ENCODE measurements at regions not wholly inside any gene's neighbourhood (a gene's known extent, or its start where the extent isn't known, plus 50 kb on each side); places are given as distances from the start of the nearest gene placed in this dataset.

GRCh38 chr12:118467641-118468305 lies 91.4 kb downstream of the SUDS3 start:
- H3K27me3 ChIP-seq (ENCODE audit: insufficient read depth, low read length): no peaks in the 10 kb centered on the region
- H3K9me3 ChIP-seq (ENCODE audit: insufficient read depth, low read depth, low read length): no peaks in the 10 kb centered on the region; the same call in 1 of the 2 replicates
- no peak overlapping the region for H3K4me3 ChIP-seq (ENCODE audit: low read length)
- H3K27ac ChIP-seq (ENCODE audit: low read length): no peak overlapping the region
- no peak overlapping the region for H3K9ac ChIP-seq (ENCODE audit: low read depth, low read length)
- no peaks in the 10 kb centered on the region for H3K36me3 ChIP-seq (ENCODE audit: insufficient read depth, low read depth, low read length)
- H3K4me1 ChIP-seq (ENCODE audit: insufficient read depth, low read length): no peaks in the 10 kb centered on the region

DNA sequence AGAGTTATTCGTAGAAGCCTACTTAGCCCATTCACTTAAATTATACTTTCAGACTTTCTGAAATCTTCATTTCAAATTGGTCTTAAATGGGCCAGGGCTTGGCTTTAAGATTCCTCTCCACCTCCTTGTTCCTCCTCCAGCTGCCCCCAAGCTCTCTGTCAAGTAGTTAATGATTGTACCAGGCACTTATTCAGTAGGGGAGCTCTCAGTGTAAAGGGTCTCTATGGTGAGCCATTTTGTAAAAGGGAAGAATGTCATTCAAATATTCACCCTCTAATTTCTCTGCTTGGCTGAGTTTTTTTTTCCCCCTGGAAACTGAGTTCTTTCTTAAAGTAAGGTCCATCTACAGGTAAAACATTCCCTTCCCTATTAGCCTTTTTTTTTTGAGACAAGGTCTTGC lies 96.6 kb downstream of the SUDS3 start:
- H3K4me1 ChIP-seq (ENCODE audit: insufficient read depth, low read length): no peaks in the 10 kb centered on the region
- H3K4me3 ChIP-seq (ENCODE audit: low read length): no peak overlapping the region
- H3K27me3 ChIP-seq (ENCODE audit: insufficient read depth, low read length): no peaks in the 10 kb centered on the region
- H3K9ac ChIP-seq (ENCODE audit: low read depth, low read length): no peak overlapping the region
- H3K9me3 ChIP-seq (ENCODE audit: insufficient read depth, low read depth, low read length): no peaks in the 10 kb centered on the region; the same call in 1 of the 2 replicates
- H3K36me3 ChIP-seq (ENCODE audit: insufficient read depth, low read depth, low read length): no peaks in the 10 kb centered on the region
- H3K27ac ChIP-seq (ENCODE audit: low read length): no peak overlapping the region

DNA sequence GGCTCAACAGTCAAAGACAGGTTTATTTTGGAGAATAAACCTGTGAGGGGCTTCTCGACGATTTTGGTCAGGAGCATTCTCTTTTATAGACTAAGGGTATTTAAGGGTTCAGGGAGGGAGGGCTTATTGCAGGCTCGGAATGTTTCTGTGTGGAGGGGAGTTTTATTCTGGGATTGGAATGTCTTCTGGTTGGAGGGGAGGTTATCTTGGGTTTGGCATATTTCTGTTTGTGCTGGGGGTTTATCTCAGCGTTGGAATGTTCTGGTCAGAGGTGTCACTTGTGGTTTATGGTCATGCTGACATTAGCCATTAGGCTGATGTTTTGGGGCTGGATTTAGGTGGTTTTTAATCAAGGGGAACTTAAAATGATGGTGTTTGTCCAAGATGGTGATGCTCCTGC lies 103.9 kb downstream of the SUDS3 start:
- H3K27me3 ChIP-seq (ENCODE audit: insufficient read depth, low read length): no peaks in the 10 kb centered on the region
- H3K4me1 ChIP-seq (ENCODE audit: insufficient read depth, low read length): no peaks in the 10 kb centered on the region
- H3K9ac ChIP-seq (ENCODE audit: low read depth, low read length): no peak overlapping the region
- H3K27ac ChIP-seq (ENCODE audit: low read length): no peak overlapping the region
- H3K4me3 ChIP-seq (ENCODE audit: low read length): no peak overlapping the region
- no peaks in the 10 kb centered on the region for H3K9me3 ChIP-seq (ENCODE audit: insufficient read depth, low read depth, low read length)
- no peaks in the 10 kb centered on the region for H3K36me3 ChIP-seq (ENCODE audit: insufficient read depth, low read depth, low read length)

DNA sequence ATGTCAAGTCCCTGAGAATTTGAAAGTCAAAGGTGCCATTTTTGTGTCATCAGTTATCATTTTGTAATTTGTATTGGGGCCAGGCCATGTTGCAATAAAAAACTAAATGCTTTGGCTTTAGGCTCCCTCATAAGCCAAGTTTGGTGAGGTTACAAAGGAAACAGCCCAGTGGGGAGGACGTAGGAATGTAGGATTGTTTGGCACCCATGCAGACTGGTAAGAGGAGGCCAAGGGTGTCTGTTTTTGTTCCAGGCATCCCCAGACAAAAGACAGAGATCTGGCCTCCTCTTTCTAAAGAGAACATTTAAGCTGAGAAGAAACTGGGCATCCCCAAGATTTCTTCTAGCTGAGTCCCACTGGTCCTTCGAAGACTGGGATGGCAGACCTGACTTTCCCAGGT lies 111.7 kb downstream of the SUDS3 start:
- Histone ChIP-seq H3K4me3 (ENCODE audit: low read length) (no peak overlapping the region), H3K27me3 (ENCODE audit: insufficient read depth, low read length) (no peaks in the 10 kb centered on the region), H3K9ac (ENCODE audit: low read depth, low read length) (no peak overlapping the region), H3K27ac (ENCODE audit: low read length) (no peak overlapping the region), H3K9me3 (ENCODE audit: insufficient read depth, low read depth, low read length) (peaks cover 13% of the 10 kb centered on the region), H3K4me1 (ENCODE audit: insufficient read depth, low read length) (no peaks in the 10 kb centered on the region), H3K36me3 (ENCODE audit: insufficient read depth, low read depth, low read length) (no peaks in the 10 kb centered on the region)

DNA sequence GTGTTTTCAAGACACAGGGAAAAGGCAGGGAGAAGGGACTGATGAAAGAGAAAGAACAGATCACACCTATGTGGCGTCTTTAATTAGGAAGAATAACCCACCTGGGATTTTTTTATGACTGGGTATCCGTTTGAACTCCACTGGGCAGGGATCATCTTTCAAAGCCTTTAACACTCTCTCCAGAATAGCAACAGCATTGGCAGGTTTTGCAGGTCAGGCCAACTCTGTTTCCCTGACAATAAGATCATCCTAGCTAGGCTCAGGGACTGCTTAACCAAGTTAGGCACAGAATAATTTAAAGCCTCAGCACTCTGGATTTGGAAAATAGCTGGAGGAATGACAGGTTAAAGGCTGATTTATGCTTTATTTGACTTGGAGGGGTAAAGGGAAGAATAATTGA lies 117.6 kb downstream of the SUDS3 start:
- Histone ChIP-seq H3K4me1 (ENCODE audit: insufficient read depth, low read length) (no peaks in the 10 kb centered on the region; the same call in 1 of the 2 replicates), H3K36me3 (ENCODE audit: insufficient read depth, low read depth, low read length) (no peaks in the 10 kb centered on the region), H3K4me3 (ENCODE audit: low read length) (no peak overlapping the region), H3K27me3 (ENCODE audit: insufficient read depth, low read length) (no peaks in the 10 kb centered on the region), H3K9me3 (ENCODE audit: insufficient read depth, low read depth, low read length) (no peaks in the 10 kb centered on the region), H3K9ac (ENCODE audit: low read depth, low read length) (no peak overlapping the region), H3K27ac (ENCODE audit: low read length) (no peak overlapping the region)

DNA sequence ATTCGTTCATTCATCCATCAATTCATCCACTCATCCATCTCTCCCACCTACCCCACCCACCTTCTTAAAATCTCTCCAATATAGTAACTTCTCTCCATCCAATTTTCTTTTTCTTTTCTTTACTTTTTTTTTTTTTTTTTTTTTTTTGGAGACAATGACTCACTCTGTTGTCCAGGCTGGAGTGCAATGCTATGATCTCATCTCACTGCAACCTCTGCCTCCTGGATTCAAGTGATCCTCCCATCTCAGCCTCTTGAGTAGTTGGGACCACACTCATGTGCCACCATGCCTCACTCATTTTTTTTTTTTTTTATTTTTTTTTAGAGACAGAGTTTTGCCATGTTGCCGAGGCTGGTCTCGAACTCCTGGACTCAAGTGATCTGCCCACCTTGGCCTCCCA lies 118.4 kb downstream of the SUDS3 start:
- H3K36me3 ChIP-seq (ENCODE audit: insufficient read depth, low read depth, low read length): no peaks in the 10 kb centered on the region
- H3K4me1 ChIP-seq (ENCODE audit: insufficient read depth, low read length): no peaks in the 10 kb centered on the region; the same call in 1 of the 2 replicates

DNA sequence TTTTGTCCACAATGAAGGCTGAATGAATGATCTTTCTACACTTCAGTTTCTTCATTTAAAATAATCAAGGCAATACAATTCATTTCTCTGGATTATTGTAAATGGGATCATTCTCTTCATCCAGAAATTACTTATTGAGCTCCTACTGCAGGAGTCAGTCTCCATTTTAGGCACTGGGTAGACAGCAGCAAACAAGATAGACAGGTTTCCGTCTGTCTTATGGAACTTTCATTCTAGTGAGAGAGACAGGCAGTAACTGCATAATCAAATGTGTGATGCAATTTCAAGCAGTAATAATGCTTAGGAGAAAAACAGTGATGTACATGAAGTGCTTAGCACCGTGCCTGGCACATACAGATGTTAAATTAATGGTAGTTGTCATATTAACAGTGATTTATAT lies 118.9 kb downstream of the SUDS3 start:
- H3K27me3 ChIP-seq (ENCODE audit: insufficient read depth, low read length): no peaks in the 10 kb centered on the region
- no peak overlapping the region for H3K27ac ChIP-seq (ENCODE audit: low read length)
- H3K9me3 ChIP-seq (ENCODE audit: insufficient read depth, low read depth, low read length): no peaks in the 10 kb centered on the region

More for the DNA sequence above, 118.4 kb downstream of the SUDS3 start:
- H3K9me3 ChIP-seq (ENCODE audit: insufficient read depth, low read depth, low read length): no peaks in the 10 kb centered on the region
- no peaks in the 10 kb centered on the region for H3K27me3 ChIP-seq (ENCODE audit: insufficient read depth, low read length)
- no peak overlapping the region for H3K9ac ChIP-seq (ENCODE audit: low read depth, low read length)
- H3K27ac ChIP-seq (ENCODE audit: low read length): no peak overlapping the region
- H3K4me3 ChIP-seq (ENCODE audit: low read length): no peak overlapping the region

DNA sequence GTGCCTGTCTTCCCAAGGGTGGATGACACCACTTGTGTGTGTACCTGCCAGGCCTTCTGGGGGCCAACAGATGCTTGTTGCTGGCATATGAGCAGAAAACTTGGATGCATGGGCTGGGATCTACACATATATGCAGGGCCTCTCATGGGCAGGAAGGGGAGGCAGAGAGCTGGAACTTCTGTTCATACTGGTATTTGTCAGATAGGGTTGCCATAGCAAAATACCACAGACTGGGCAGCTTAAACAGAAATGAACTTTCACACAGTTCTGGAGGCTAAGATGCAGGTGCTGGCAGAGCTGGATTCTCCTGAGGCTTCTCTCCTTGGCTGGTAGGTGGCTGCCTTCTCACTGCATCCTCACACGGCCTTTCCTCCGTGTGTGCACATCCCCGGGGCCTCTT lies 121.8 kb downstream of the SUDS3 start:
- Histone ChIP-seq H3K9ac (ENCODE audit: low read depth, low read length) (no peak overlapping the region), H3K27ac (ENCODE audit: low read length) (no peak overlapping the region), H3K9me3 (ENCODE audit: insufficient read depth, low read depth, low read length) (no peaks in the 10 kb centered on the region), H3K4me1 (ENCODE audit: insufficient read depth, low read length) (no peaks in the 10 kb centered on the region; the same call in 1 of the 2 replicates), H3K4me3 (ENCODE audit: low read length) (no peak overlapping the region), H3K27me3 (ENCODE audit: insufficient read depth, low read length) (no peaks in the 10 kb centered on the region), H3K36me3 (ENCODE audit: insufficient read depth, low read depth, low read length) (no peaks in the 10 kb centered on the region)

More for the DNA sequence above, 118.9 kb downstream of the SUDS3 start:
- Histone ChIP-seq H3K36me3 (ENCODE audit: insufficient read depth, low read depth, low read length) (no peaks in the 10 kb centered on the region), H3K4me1 (ENCODE audit: insufficient read depth, low read length) (no peaks in the 10 kb centered on the region; the same call in 1 of the 2 replicates), H3K9ac (ENCODE audit: low read depth, low read length) (no peak overlapping the region), H3K4me3 (ENCODE audit: low read length) (no peak overlapping the region)

GRCh38 chr12:118500299-118500698 lies 123.9 kb downstream of the SUDS3 start:
- H3K4me3 ChIP-seq (ENCODE audit: low read length): no peak overlapping the region
- H3K27me3 ChIP-seq (ENCODE audit: insufficient read depth, low read length): no peaks in the 10 kb centered on the region
- no peaks in the 10 kb centered on the region for H3K9me3 ChIP-seq (ENCODE audit: insufficient read depth, low read depth, low read length)
- H3K4me1 ChIP-seq (ENCODE audit: insufficient read depth, low read length): no peaks in the 10 kb centered on the region
- no peak overlapping the region for H3K27ac ChIP-seq (ENCODE audit: low read length)
- H3K9ac ChIP-seq (ENCODE audit: low read depth, low read length): no peak overlapping the region
- H3K36me3 ChIP-seq (ENCODE audit: insufficient read depth, low read depth, low read length): no peaks in the 10 kb centered on the region

GRCh38 chr12:118501489-118501888 lies 125.1 kb downstream of the SUDS3 start:
- H3K9ac ChIP-seq (ENCODE audit: low read depth, low read length): no peak overlapping the region
- H3K9me3 ChIP-seq (ENCODE audit: insufficient read depth, low read depth, low read length): no peaks in the 10 kb centered on the region
- no peaks in the 10 kb centered on the region for H3K4me1 ChIP-seq (ENCODE audit: insufficient read depth, low read length)
- H3K27ac ChIP-seq (ENCODE audit: low read length): no peak overlapping the region
- H3K36me3 ChIP-seq (ENCODE audit: insufficient read depth, low read depth, low read length): no peaks in the 10 kb centered on the region
- no peaks in the 10 kb centered on the region for H3K27me3 ChIP-seq (ENCODE audit: insufficient read depth, low read length)
- no peak overlapping the region for H3K4me3 ChIP-seq (ENCODE audit: low read length)

GRCh38 chr12:118503476-118503875 lies 127.1 kb downstream of the SUDS3 start:
- Histone ChIP-seq H3K27ac (ENCODE audit: low read length) (no peak overlapping the region), H3K4me1 (ENCODE audit: insufficient read depth, low read length) (no peaks in the 10 kb centered on the region), H3K9ac (ENCODE audit: low read depth, low read length) (no peak overlapping the region), H3K27me3 (ENCODE audit: insufficient read depth, low read length) (no peaks in the 10 kb centered on the region), H3K4me3 (ENCODE audit: low read length) (no peak overlapping the region), H3K9me3 (ENCODE audit: insufficient read depth, low read depth, low read length) (peaks cover 5% of the 10 kb centered on the region; the same call in 1 of the 2 replicates), H3K36me3 (ENCODE audit: insufficient read depth, low read depth, low read length) (no peaks in the 10 kb centered on the region)

- Histone ChIP-seq H3K27me3 (ENCODE audit: insufficient read depth, low read length) (no peaks in the 10 kb centered on the region), H3K36me3 (ENCODE audit: insufficient read depth, low read depth, low read length) (no peaks in the 10 kb centered on the region), H3K9me3 (ENCODE audit: insufficient read depth, low read depth, low read length) (no peaks in the 10 kb centered on the region), H3K27ac (ENCODE audit: low read length) (no peak overlapping the region), H3K9ac (ENCODE audit: low read depth, low read length) (no peak overlapping the region), H3K4me3 (ENCODE audit: low read length) (no peak overlapping the region), H3K4me1 (ENCODE audit: insufficient read depth, low read length) (no peaks in the 10 kb centered on the region)
Observed at GRCh38 chr12:118512669-118513068, 136.3 kb downstream of the SUDS3 start.
